ENCODE measurements at regions not wholly inside any gene's neighbourhood (a gene's known extent, or its start where the extent isn't known, plus 50 kb on each side); places are given as distances from the start of the nearest gene placed in this dataset.

GRCh38 chr12:124630791-124631313 is 63.4 kb upstream of the NCOR2 start:
- no peak for TF ChIP-seq CTCF (IDR thresholded peaks at IDR 0.05; ENCODE audit: extremely low read depth, insufficient read depth, missing control alignments)
- in situ Hi-C loops (cut with MboI; ENCODE audit: low pct_unique_long_range_greater_than_20kb, low sequenced_read_pairs, unreplicated experiment), result no loop called here
- DNase-seq (ENCODE audit: low spot score), result no peak

- no peak for DNase-seq (ENCODE audit: low spot score)
- in situ Hi-C loops (cut with MboI; ENCODE audit: low pct_unique_long_range_greater_than_20kb, low sequenced_read_pairs, unreplicated experiment), result no loop called here
- no peak for TF ChIP-seq CTCF (IDR thresholded peaks at IDR 0.05; ENCODE audit: extremely low read depth, insufficient read depth, missing control alignments)
Observed at GRCh38 chr12:124629789-124630480, 62.5 kb upstream of the NCOR2 start.

GRCh38 chr12:124629117-124629516 is 61.7 kb upstream of the NCOR2 start:
- in situ Hi-C loops (cut with MboI; ENCODE audit: low pct_unique_long_range_greater_than_20kb, low sequenced_read_pairs, unreplicated experiment), result no loop called here
- no peak for DNase-seq (ENCODE audit: low spot score)
- TF ChIP-seq CTCF (IDR thresholded peaks at IDR 0.05; ENCODE audit: extremely low read depth, insufficient read depth, missing control alignments), result no peak

- DNase-seq (ENCODE audit: low spot score), result no peak
- in situ Hi-C loops (cut with MboI; ENCODE audit: low pct_unique_long_range_greater_than_20kb, low sequenced_read_pairs, unreplicated experiment), result no loop called here
- TF ChIP-seq CTCF (IDR thresholded peaks at IDR 0.05; ENCODE audit: extremely low read depth, insufficient read depth, missing control alignments), result no peak
Observed at GRCh38 chr12:124627956-124628355, 60.5 kb upstream of the NCOR2 start.

- in situ Hi-C loops (cut with MboI; ENCODE audit: low pct_unique_long_range_greater_than_20kb, low sequenced_read_pairs, unreplicated experiment), result no loop called here
- no peak for TF ChIP-seq CTCF (IDR thresholded peaks at IDR 0.05; ENCODE audit: extremely low read depth, insufficient read depth, missing control alignments)
- no peak for DNase-seq (ENCODE audit: low spot score)
Observed at GRCh38 chr12:124626971-124627411, 59.6 kb upstream of the NCOR2 start.

- in situ Hi-C loops (cut with MboI; ENCODE audit: low pct_unique_long_range_greater_than_20kb, low sequenced_read_pairs, unreplicated experiment), result no loop called here
- no peak for TF ChIP-seq CTCF (IDR thresholded peaks at IDR 0.05; ENCODE audit: extremely low read depth, insufficient read depth, missing control alignments)
- DNase-seq (ENCODE audit: low spot score), result no peak
Observed at GRCh38 chr12:124625867-124626675, 58.7 kb upstream of the NCOR2 start.

Data from GM13977 (cell line).